Suprapubic skin (tissue), 4 donors: ENCODE measurements at regions not wholly inside any gene's neighbourhood (a gene's known extent, or its start where the extent isn't known, plus 50 kb on each side); places are given as distances from the start of the nearest gene placed in this dataset.

Source experiments
- DNase-seq, 2 donors: peaks; one replicate each; pipeline ENCODE4 v3.0.0-alpha.2; 2019; ENCODE audit warnings: low spot score in 2 of 2
- H3K27ac ChIP-seq: fragments of 200-600 bp; sonication (generic); one replicate; pipeline ENCODE4 v1.5.1; 2019
- H3K27me3 ChIP-seq: fragments of 200-600 bp; sonication (generic); one replicate; pipeline ENCODE4 v1.5.1; 2019
- H3K36me3 ChIP-seq: fragments of 200-600 bp; sonication (generic); one replicate; pipeline ENCODE4 v1.5.1; 2019
- H3K4me1 ChIP-seq: fragments of 200-600 bp; sonication (generic); one replicate; pipeline ENCODE4 v1.5.1; 2019
- H3K4me3 ChIP-seq: fragments of 200-600 bp; sonication (generic); one replicate; pipeline ENCODE4 v1.5.1; 2019; ENCODE audit warnings: mild to moderate bottlenecking
- H3K9me3 ChIP-seq: fragments of 200-600 bp; sonication (generic); one replicate; pipeline ENCODE4 v1.5.1; 2019
- CTCF ChIP-seq, 2 donors: fragments of 200-600 bp in 1 of 2; fragments of 450-650 bp in 1 of 2; sonication (generic) in 1 of 2; IDR thresholded peaks; one replicate each; pipeline ENCODE4 v1.5.1; 2016 to 2019; ENCODE audit warnings: antibody characterized with exemption in 2 of 2, mild to moderate bottlenecking in 1 of 2, moderate library complexity in 1 of 2
- EP300 ChIP-seq: sonication (generic); formaldehyde crosslinking; IDR thresholded peaks from one replicate; pipeline ENCODE4 v1.6.1; 2017; ENCODE audit warnings: antibody characterized with exemption
- POLR2A ChIP-seq, 2 donors: fragments of 450-650 bp; IDR thresholded peaks; one replicate each; pipeline ENCODE4 v1.6.1; 2017; ENCODE audit warnings: antibody characterized with exemption in 2 of 2, mild to moderate bottlenecking in 2 of 2, moderate library complexity in 2 of 2
- POLR2AphosphoS5 ChIP-seq, 3 donors: sonication (generic); formaldehyde crosslinking; IDR thresholded peaks; one replicate each; pipeline ENCODE4 v1.6.1; 2017; ENCODE audit warnings: antibody characterized with exemption in 3 of 3
- WGBS: methylation state at CpG from one replicate; pipeline ENCODE4 v1.1.5; 2018; 5-methylcytosine and 5-hydroxymethylcytosine counted together

GRCh38 chr14:96729889-96730288, 67.3 kb upstream of the VRK1 start:
- no peak overlapping the region for H3K4me3 ChIP-seq
- no peaks in the 10 kb centered on the region for H3K9me3 ChIP-seq
- no peaks in the 10 kb centered on the region for H3K4me1 ChIP-seq
- no peak for TF ChIP-seq POLR2AphosphoS5 (IDR thresholded peaks at IDR 0.05)
- H3K27me3 ChIP-seq: peaks cover 27% of the 10 kb centered on the region
- no peaks in the 10 kb centered on the region for H3K36me3 ChIP-seq
- no peak for DNase-seq
- 62% methylated on average over 4 of the region's 4 CpGs for WGBS
- no peak overlapping the region for H3K27ac ChIP-seq

GRCh38 chr14:96730386-96730785, 66.8 kb upstream of the VRK1 start:
- DNase-seq: no peak
- H3K27me3 ChIP-seq: peaks cover 31% of the 10 kb centered on the region
- no peaks in the 10 kb centered on the region for H3K9me3 ChIP-seq
- H3K27ac ChIP-seq: no peak overlapping the region
- 82% methylated on average over 7 of the region's 7 CpGs for WGBS
- TF ChIP-seq EP300 (no peak), CTCF (IDR thresholded peaks at IDR 0.05) (no peak), POLR2A (IDR thresholded peaks at IDR 0.05) (no peak), POLR2AphosphoS5 (IDR thresholded peaks at IDR 0.05) (no peak)
- H3K4me1 ChIP-seq: no peaks in the 10 kb centered on the region
- no peaks in the 10 kb centered on the region for H3K36me3 ChIP-seq
- no peak overlapping the region for H3K4me3 ChIP-seq

GRCh38 chr14:96734076-96734622, 63.0 kb upstream of the VRK1 start:
- H3K27ac ChIP-seq: no peak overlapping the region
- no peaks in the 10 kb centered on the region for H3K9me3 ChIP-seq
- H3K36me3 ChIP-seq: no peaks in the 10 kb centered on the region
- H3K4me3 ChIP-seq: no peak overlapping the region
- no peak for TF ChIP-seq EP300
- TF ChIP-seq CTCF (IDR thresholded peaks at IDR 0.05): no peak
- no peak for TF ChIP-seq POLR2A (IDR thresholded peaks at IDR 0.05)
- no peak for TF ChIP-seq POLR2AphosphoS5 (IDR thresholded peaks at IDR 0.05)
- H3K27me3 ChIP-seq: peaks cover 53% of the 10 kb centered on the region
- 79% methylated on average over 7 of the region's 7 CpGs for WGBS
- H3K4me1 ChIP-seq: no peaks in the 10 kb centered on the region
- DNase-seq: no peak

- 54% methylated on average over 5 of the region's 5 CpGs for WGBS
- TF ChIP-seq POLR2A (IDR thresholded peaks at IDR 0.05) (no peak), EP300 (no peak), POLR2AphosphoS5 (IDR thresholded peaks at IDR 0.05) (no peak), CTCF (IDR thresholded peaks at IDR 0.05) (no peak)
- Histone ChIP-seq H3K36me3 (no peaks in the 10 kb centered on the region), H3K4me1 (no peaks in the 10 kb centered on the region), H3K27me3 (peaks cover 59% of the 10 kb centered on the region), H3K9me3 (no peaks in the 10 kb centered on the region), H3K27ac (no peak overlapping the region), H3K4me3 (no peak overlapping the region)
- DNase-seq: no peak
Measured at GRCh38 chr14:96735526-96735925, 61.7 kb upstream of the VRK1 start.

- Histone ChIP-seq H3K27me3 (peaks cover 63% of the 10 kb centered on the region), H3K4me3 (no peak overlapping the region), H3K9me3 (no peaks in the 10 kb centered on the region), H3K36me3 (no peaks in the 10 kb centered on the region), H3K27ac (no peak overlapping the region), H3K4me1 (peaks cover 4% of the 10 kb centered on the region)
- TF ChIP-seq POLR2AphosphoS5 (IDR thresholded peaks at IDR 0.05) (no peak), EP300 (no peak), POLR2A (IDR thresholded peaks at IDR 0.05) (no peak), CTCF (IDR thresholded peaks at IDR 0.05) (no peak)
- 47% methylated on average over 12 of the region's 12 CpGs for WGBS
- DNase-seq: no peak
Measured at GRCh38 chr14:96736439-96736838, 60.7 kb upstream of the VRK1 start.

- 58% methylated on average over 7 of the region's 7 CpGs for WGBS
- H3K4me1 ChIP-seq: peaks cover 7% of the 10 kb centered on the region
- no peak overlapping the region for H3K4me3 ChIP-seq
- DNase-seq: no peak
- H3K9me3 ChIP-seq: no peaks in the 10 kb centered on the region
- peaks cover 66% of the 10 kb centered on the region for H3K27me3 ChIP-seq
- H3K36me3 ChIP-seq: no peaks in the 10 kb centered on the region
- no peak for TF ChIP-seq POLR2AphosphoS5 (IDR thresholded peaks at IDR 0.05)
- TF ChIP-seq CTCF (IDR thresholded peaks at IDR 0.05): no peak
- no peak for TF ChIP-seq POLR2A (IDR thresholded peaks at IDR 0.05)
- TF ChIP-seq EP300: no peak
- no peak overlapping the region for H3K27ac ChIP-seq
Measured at GRCh38 chr14:96737881-96738280, 59.3 kb upstream of the VRK1 start.
